ENCODE measurements at regions not wholly inside any gene's neighbourhood (a gene's known extent, or its start where the extent isn't known, plus 50 kb on each side); places are given as distances from the start of the nearest gene placed in this dataset.

- Histone ChIP-seq H3K4me1 (ENCODE audit: insufficient read depth, insufficient read length) (no peaks in the 10 kb centered on the region), H3K9me3 (ENCODE audit: insufficient read depth, low read length) (no peaks in the 10 kb centered on the region), H3K27me3 (ENCODE audit: insufficient read depth, insufficient read length) (no peaks in the 10 kb centered on the region), H3K4me3 (ENCODE audit: insufficient read length, low read depth) (no peak overlapping the region), H3K9ac (ENCODE audit: insufficient read length, low read depth) (no peak overlapping the region), H3K36me3 (ENCODE audit: insufficient read depth, insufficient read length, low read length) (no peaks in the 10 kb centered on the region)
- DNase-seq (ENCODE audit: low read depth, low spot score): no peak
- no peak for TF ChIP-seq ZNF274 (IDR thresholded peaks at IDR 0.05; ENCODE audit: low read depth, low read length)
Observed at GRCh38 chr2:7599462-7600258, 682.4 kb downstream of the RNF144A start.

GRCh38 chr2:7601990-7602389, 684.8 kb downstream of the RNF144A start:
- DNase-seq (ENCODE audit: low read depth, low spot score): no peak
- TF ChIP-seq YY1 (IDR thresholded peaks at IDR 0.05; ENCODE audit: insufficient read depth, insufficient read length) (no peak), SUZ12 (IDR thresholded peaks at IDR 0.05; ENCODE audit: extremely low read depth, insufficient read depth, insufficient read length) (no peak)
- H3K4me3 ChIP-seq (ENCODE audit: insufficient read length, low read depth): no peak overlapping the region
- no peak overlapping the region for H3K9ac ChIP-seq (ENCODE audit: insufficient read length, low read depth)
- no peaks in the 10 kb centered on the region for H3K36me3 ChIP-seq (ENCODE audit: insufficient read depth, insufficient read length, low read length)
- no peaks in the 10 kb centered on the region for H3K4me1 ChIP-seq (ENCODE audit: insufficient read depth, insufficient read length)
- H3K9me3 ChIP-seq (ENCODE audit: insufficient read depth, low read length): no peaks in the 10 kb centered on the region
- no peaks in the 10 kb centered on the region for H3K27me3 ChIP-seq (ENCODE audit: insufficient read depth, insufficient read length)

GRCh38 chr2:7604456-7604855, 687.2 kb downstream of the RNF144A start:
- no peaks in the 10 kb centered on the region for H3K4me1 ChIP-seq (ENCODE audit: insufficient read depth, insufficient read length)
- no peak for DNase-seq (ENCODE audit: low read depth, low spot score)

GRCh38 chr2:7607441-7608173, 690.4 kb downstream of the RNF144A start:
- Histone ChIP-seq H3K36me3 (ENCODE audit: insufficient read depth, insufficient read length, low read length) (no peaks in the 10 kb centered on the region), H3K27me3 (ENCODE audit: insufficient read depth, insufficient read length) (no peaks in the 10 kb centered on the region), H3K9ac (ENCODE audit: insufficient read length, low read depth) (no peak overlapping the region), H3K4me3 (ENCODE audit: insufficient read length, low read depth) (no peak overlapping the region), H3K9me3 (ENCODE audit: insufficient read depth, low read length) (no peaks in the 10 kb centered on the region), H3K4me1 (ENCODE audit: insufficient read depth, insufficient read length) (no peaks in the 10 kb centered on the region)
- DNase-seq (ENCODE audit: low read depth, low spot score): no peak
- no peak for TF ChIP-seq YY1 (IDR thresholded peaks at IDR 0.05; ENCODE audit: insufficient read depth, insufficient read length)
- no peak for TF ChIP-seq ZNF274 (IDR thresholded peaks at IDR 0.05; ENCODE audit: low read depth, low read length)
- no peak for TF ChIP-seq SUZ12 (IDR thresholded peaks at IDR 0.05; ENCODE audit: extremely low read depth, insufficient read depth, insufficient read length)

More at GRCh38 chr2:7604456-7604855, 687.2 kb downstream of the RNF144A start:
- Histone ChIP-seq H3K27me3 (ENCODE audit: insufficient read depth, insufficient read length) (no peaks in the 10 kb centered on the region), H3K9ac (ENCODE audit: insufficient read length, low read depth) (no peak overlapping the region), H3K9me3 (ENCODE audit: insufficient read depth, low read length) (no peaks in the 10 kb centered on the region), H3K36me3 (ENCODE audit: insufficient read depth, insufficient read length, low read length) (no peaks in the 10 kb centered on the region), H3K4me3 (ENCODE audit: insufficient read length, low read depth) (no peak overlapping the region)
- TF ChIP-seq ZNF274 (IDR thresholded peaks at IDR 0.05; ENCODE audit: low read depth, low read length) (no peak), YY1 (IDR thresholded peaks at IDR 0.05; ENCODE audit: insufficient read depth, insufficient read length) (no peak), SUZ12 (IDR thresholded peaks at IDR 0.05; ENCODE audit: extremely low read depth, insufficient read depth, insufficient read length) (no peak)

GRCh38 chr2:7609556-7609955, 692.3 kb downstream of the RNF144A start:
- no peak for TF ChIP-seq YY1 (IDR thresholded peaks at IDR 0.05; ENCODE audit: insufficient read depth, insufficient read length)
- TF ChIP-seq ZNF274 (IDR thresholded peaks at IDR 0.05; ENCODE audit: low read depth, low read length): no peak
- TF ChIP-seq SUZ12 (IDR thresholded peaks at IDR 0.05; ENCODE audit: extremely low read depth, insufficient read depth, insufficient read length): no peak
- H3K4me3 ChIP-seq (ENCODE audit: insufficient read length, low read depth): no peak overlapping the region
- H3K4me1 ChIP-seq (ENCODE audit: insufficient read depth, insufficient read length): no peaks in the 10 kb centered on the region
- H3K9me3 ChIP-seq (ENCODE audit: insufficient read depth, low read length): no peaks in the 10 kb centered on the region
- no peaks in the 10 kb centered on the region for H3K36me3 ChIP-seq (ENCODE audit: insufficient read depth, insufficient read length, low read length)
- no peak overlapping the region for H3K9ac ChIP-seq (ENCODE audit: insufficient read length, low read depth)
- no peaks in the 10 kb centered on the region for H3K27me3 ChIP-seq (ENCODE audit: insufficient read depth, insufficient read length)
- DNase-seq (ENCODE audit: low read depth, low spot score): no peak

DNA sequence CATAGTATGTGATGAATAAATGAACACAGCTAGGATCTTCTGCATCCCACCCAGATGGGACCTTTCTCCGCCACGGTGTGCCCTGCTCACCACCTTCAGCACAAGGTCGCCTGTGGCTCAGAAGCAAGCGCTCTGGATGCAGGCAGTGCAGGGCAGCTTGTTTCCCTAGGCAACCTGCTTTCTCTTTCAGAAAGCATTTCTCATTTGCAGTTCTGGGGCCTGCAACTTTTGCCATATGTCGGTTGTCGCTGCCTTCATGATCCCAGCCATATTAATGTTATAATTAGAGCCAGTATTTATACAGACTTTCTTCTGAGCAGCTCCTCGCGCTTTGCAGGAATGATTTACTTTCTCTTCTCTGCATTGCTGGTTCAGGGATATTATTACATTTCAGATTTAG, 692.8 kb downstream of the RNF144A start:
- no peak for DNase-seq (ENCODE audit: low read depth, low spot score)
- Histone ChIP-seq H3K36me3 (ENCODE audit: insufficient read depth, insufficient read length, low read length) (no peaks in the 10 kb centered on the region), H3K4me3 (ENCODE audit: insufficient read length, low read depth) (no peak overlapping the region), H3K9me3 (ENCODE audit: insufficient read depth, low read length) (no peaks in the 10 kb centered on the region), H3K27me3 (ENCODE audit: insufficient read depth, insufficient read length) (no peaks in the 10 kb centered on the region), H3K4me1 (ENCODE audit: insufficient read depth, insufficient read length) (no peaks in the 10 kb centered on the region), H3K9ac (ENCODE audit: insufficient read length, low read depth) (no peak overlapping the region)
- no peak for TF ChIP-seq ZNF274 (IDR thresholded peaks at IDR 0.05; ENCODE audit: low read depth, low read length)
- TF ChIP-seq YY1 (IDR thresholded peaks at IDR 0.05; ENCODE audit: insufficient read depth, insufficient read length): no peak
- no peak for TF ChIP-seq SUZ12 (IDR thresholded peaks at IDR 0.05; ENCODE audit: extremely low read depth, insufficient read depth, insufficient read length)

- no peak overlapping the region for H3K9ac ChIP-seq (ENCODE audit: insufficient read length, low read depth)
- no peaks in the 10 kb centered on the region for H3K27me3 ChIP-seq (ENCODE audit: insufficient read depth, insufficient read length)
- no peak for DNase-seq (ENCODE audit: low read depth, low spot score)
- H3K9me3 ChIP-seq (ENCODE audit: insufficient read depth, low read length): no peaks in the 10 kb centered on the region
- no peak for TF ChIP-seq SUZ12 (IDR thresholded peaks at IDR 0.05; ENCODE audit: extremely low read depth, insufficient read depth, insufficient read length)
- TF ChIP-seq YY1 (IDR thresholded peaks at IDR 0.05; ENCODE audit: insufficient read depth, insufficient read length): no peak
- no peak for TF ChIP-seq ZNF274 (IDR thresholded peaks at IDR 0.05; ENCODE audit: low read depth, low read length)
- H3K4me1 ChIP-seq (ENCODE audit: insufficient read depth, insufficient read length): no peaks in the 10 kb centered on the region
- H3K36me3 ChIP-seq (ENCODE audit: insufficient read depth, insufficient read length, low read length): no peaks in the 10 kb centered on the region
- H3K4me3 ChIP-seq (ENCODE audit: insufficient read length, low read depth): no peak overlapping the region
Observed at GRCh38 chr2:7611750-7612149, 694.5 kb downstream of the RNF144A start.

Data from NT2/D1 (cell line).